ENCODE measurements at regions not wholly inside any gene's neighbourhood (a gene's known extent, or its start where the extent isn't known, plus 50 kb on each side); places are given as distances from the start of the nearest gene placed in this dataset.

- no peak for TF ChIP-seq CTCF (IDR thresholded peaks at IDR 0.05; ENCODE audit: borderline replicate concordance, extremely low read depth, insufficient read depth)
- DNase-seq (peak in 2 of 5 donors; percentile 5 to 24), FAIRE-seq (no peak)
- Histone ChIP-seq H3K4me1 (ENCODE audit: control insufficient read depth in 2 of 3, insufficient read depth in 2 of 3, low read depth in 1 of 3, low read length in 3 of 3) (no peaks in the 10 kb centered on the region), H3K27me3 (ENCODE audit: control insufficient read depth, insufficient read depth, low read length) (no peaks in the 10 kb centered on the region), H3K9ac (ENCODE audit: low read length in 3 of 3) (no peak overlapping the region), H3K4me3 (ENCODE audit: low read length in 3 of 3) (no peak overlapping the region), H3K9me3 (ENCODE audit: control insufficient read depth in 2 of 3, insufficient read depth in 1 of 3, low read length in 3 of 3) (peaks cover 0 to 13% (median 0%) of the 10 kb centered on the region in 3 donors), H3K27ac (ENCODE audit: low read depth in 2 of 2, low read length in 2 of 2) (no peak overlapping the region), H3K36me3 (ENCODE audit: control insufficient read depth in 2 of 3, insufficient read depth in 3 of 3, low read length in 3 of 3) (no peaks in the 10 kb centered on the region)
- intact Hi-C loops (cut with DNase I) = no loop called here
Measured at GRCh38 chr15:23998056-23998455, 311.0 kb upstream of the NDN start.

GRCh38 chr15:24008476-24008875, 321.4 kb upstream of the NDN start:
- Histone ChIP-seq H3K9me3 (ENCODE audit: control insufficient read depth in 2 of 3, insufficient read depth in 1 of 3, low read length in 3 of 3) (no peaks in the 10 kb centered on the region), H3K4me3 (ENCODE audit: low read length in 3 of 3) (no peak overlapping the region), H3K27me3 (ENCODE audit: control insufficient read depth, insufficient read depth, low read length) (no peaks in the 10 kb centered on the region), H3K36me3 (ENCODE audit: control insufficient read depth in 2 of 3, insufficient read depth in 3 of 3, low read length in 3 of 3) (no peaks in the 10 kb centered on the region), H3K4me1 (ENCODE audit: control insufficient read depth in 2 of 3, insufficient read depth in 2 of 3, low read depth in 1 of 3, low read length in 3 of 3) (no peaks in the 10 kb centered on the region), H3K9ac (ENCODE audit: low read length in 3 of 3) (no peak overlapping the region), H3K27ac (ENCODE audit: low read depth in 2 of 2, low read length in 2 of 2) (no peak overlapping the region)
- intact Hi-C loops (cut with DNase I) = no loop called here
- TF ChIP-seq CTCF (IDR thresholded peaks at IDR 0.05; ENCODE audit: borderline replicate concordance, extremely low read depth, insufficient read depth) = no peak
- FAIRE-seq (no peak), DNase-seq (peak in 1 of 5 donors; percentile 13)

- H3K27ac ChIP-seq (ENCODE audit: low read depth in 2 of 2, low read length in 2 of 2) = no peak overlapping the region
- H3K9ac ChIP-seq (ENCODE audit: low read length in 3 of 3) = no peak overlapping the region
- H3K36me3 ChIP-seq (ENCODE audit: control insufficient read depth in 2 of 3, insufficient read depth in 3 of 3, low read length in 3 of 3) = no peaks in the 10 kb centered on the region
- TF ChIP-seq CTCF (IDR thresholded peaks at IDR 0.05; ENCODE audit: borderline replicate concordance, extremely low read depth, insufficient read depth) = no peak
- no peaks in the 10 kb centered on the region for H3K27me3 ChIP-seq (ENCODE audit: control insufficient read depth, insufficient read depth, low read length)
- H3K4me3 ChIP-seq (ENCODE audit: low read length in 3 of 3) = no peak overlapping the region
- no peak for DNase-seq
- FAIRE-seq = no peak
- intact Hi-C loops (cut with DNase I) = no loop called here
- no peaks in the 10 kb centered on the region for H3K4me1 ChIP-seq (ENCODE audit: control insufficient read depth in 2 of 3, insufficient read depth in 2 of 3, low read depth in 1 of 3, low read length in 3 of 3)
- no peaks in the 10 kb centered on the region for H3K9me3 ChIP-seq (ENCODE audit: control insufficient read depth in 2 of 3, insufficient read depth in 1 of 3, low read length in 3 of 3)
Measured at GRCh38 chr15:24017470-24017869, 330.4 kb upstream of the NDN start.

GRCh38 chr15:24039683-24040082, 352.6 kb upstream of the NDN start:
- Histone ChIP-seq H3K27me3 (ENCODE audit: control insufficient read depth, insufficient read depth, low read length) (no peaks in the 10 kb centered on the region), H3K27ac (ENCODE audit: low read depth in 2 of 2, low read length in 2 of 2) (no peak overlapping the region), H3K4me3 (ENCODE audit: low read length in 3 of 3) (no peak overlapping the region), H3K9ac (ENCODE audit: low read length in 3 of 3) (no peak overlapping the region), H3K36me3 (ENCODE audit: control insufficient read depth in 2 of 3, insufficient read depth in 3 of 3, low read length in 3 of 3) (no peaks in the 10 kb centered on the region), H3K4me1 (ENCODE audit: control insufficient read depth in 2 of 3, insufficient read depth in 2 of 3, low read depth in 1 of 3, low read length in 3 of 3) (no peaks in the 10 kb centered on the region), H3K9me3 (ENCODE audit: control insufficient read depth in 2 of 3, insufficient read depth in 1 of 3, low read length in 3 of 3) (no peaks in the 10 kb centered on the region)
- TF ChIP-seq CTCF (IDR thresholded peaks at IDR 0.05; ENCODE audit: borderline replicate concordance, extremely low read depth, insufficient read depth) = no peak
- FAIRE-seq = no peak
- intact Hi-C loops (cut with DNase I) = no loop called here
- peak in 1 of 5 donors; percentile 1 for DNase-seq

Data from kidney (tissue), 13 donors.